ENCODE measurements at regions not wholly inside any gene's neighbourhood (a gene's known extent, or its start where the extent isn't known, plus 50 kb on each side); places are given as distances from the start of the nearest gene placed in this dataset.

- no peaks in the 10 kb centered on the region for H3K9me3 ChIP-seq
- no peak for TF ChIP-seq CTCF (IDR thresholded peaks at IDR 0.05; ENCODE audit: insufficient read depth in 1 of 2, low read depth in 1 of 2, low read length in 1 of 2, severe bottlenecking in 1 of 2, unreplicated experiment in 1 of 2)
- Mint-ChIP-seq H3K4me3 (ENCODE audit: unreplicated experiment) (peak overlapping the region; percentile 53), H3K4me1 (ENCODE audit: low read depth, unreplicated experiment) (peaks cover 21% of the 10 kb centered on the region), H3K9me3 (ENCODE audit: unreplicated experiment) (no peaks in the 10 kb centered on the region), H3K27ac (ENCODE audit: unreplicated experiment) (peak overlapping the region; percentile 64), H3K36me3 (ENCODE audit: insufficient read depth, unreplicated experiment) (no peaks in the 10 kb centered on the region), H3K27me3 (ENCODE audit: insufficient read depth, unreplicated experiment) (no peaks in the 10 kb centered on the region)
- H3K27me3 ChIP-seq (replicated peaks; ENCODE audit: control insufficient read depth, insufficient read depth, low read length), result no peaks in the 10 kb centered on the region
- H3K36me3 ChIP-seq (ENCODE audit: control insufficient read depth, insufficient read depth, low read length), result no peaks in the 10 kb centered on the region; the same call in 1 of the 2 replicates
- CTCF ChIA-PET, result interaction anchor here (0.6 to 0.7 kb wide), 2 partner anchors 73 to 200 kb away, joined by 3 read pairs; no protein-coding TSS in a partner anchor
- peak; percentile 74 to 77 for DNase-seq
- H3K4me3 ChIP-seq (ENCODE audit: low read depth, low read length), result no peak overlapping the region
- H3K4me1 ChIP-seq, result peaks cover 53% of the 10 kb centered on the region
- BruUV-seq (replicated peaks), result no TSS peak
- POLR2A ChIA-PET, result interaction anchor here (0.6 to 1.2 kb wide), 2 partner anchors 16 to 67 kb away, joined by 6 to 7 read pairs; no protein-coding TSS in a partner anchor
- intact Hi-C loops (cut with micrococcal nuclease; ENCODE audit: unreplicated experiment), result loop anchor here (1.0 to 5.0 kb wide), 2 partner anchors 16 to 57 kb away; no protein-coding TSS in a partner anchor
Observed at GRCh38 chr2:128379021-128380015, 60.6 kb upstream of the HS6ST1 start.

- no peak overlapping the region for H3K4me3 Mint-ChIP-seq (ENCODE audit: unreplicated experiment)
- no peak overlapping the region for H3K4me3 ChIP-seq (ENCODE audit: low read depth, low read length)
- TF ChIP-seq CTCF (IDR thresholded peaks at IDR 0.05; ENCODE audit: insufficient read depth in 1 of 2, low read depth in 1 of 2, low read length in 1 of 2, severe bottlenecking in 1 of 2, unreplicated experiment in 1 of 2), result no peak
- intact Hi-C loops (cut with micrococcal nuclease; ENCODE audit: unreplicated experiment), result no loop called here
- no peaks in the 10 kb centered on the region for H3K9me3 Mint-ChIP-seq (ENCODE audit: unreplicated experiment)
- H3K27me3 Mint-ChIP-seq (ENCODE audit: insufficient read depth, unreplicated experiment), result no peaks in the 10 kb centered on the region
- no peaks in the 10 kb centered on the region for H3K36me3 ChIP-seq (ENCODE audit: control insufficient read depth, insufficient read depth, low read length)
- CTCF ChIA-PET, result no interaction called here
- POLR2A ChIA-PET, result no interaction called here
- no peaks in the 10 kb centered on the region for H3K9me3 ChIP-seq
- H3K27me3 ChIP-seq (replicated peaks; ENCODE audit: control insufficient read depth, insufficient read depth, low read length), result no peaks in the 10 kb centered on the region
- peak in 1 of 2 experiments; percentile 25 for DNase-seq
- H3K27ac Mint-ChIP-seq (ENCODE audit: unreplicated experiment), result peak overlapping the region; percentile 59
- H3K4me1 Mint-ChIP-seq (ENCODE audit: low read depth, unreplicated experiment), result peaks cover 21% of the 10 kb centered on the region
- no peaks in the 10 kb centered on the region for H3K36me3 Mint-ChIP-seq (ENCODE audit: insufficient read depth, unreplicated experiment)
- peaks cover 43% of the 10 kb centered on the region for H3K4me1 ChIP-seq
- BruUV-seq (replicated peaks), result no TSS peak
Observed at GRCh38 chr2:128380061-128380889, 61.6 kb upstream of the HS6ST1 start.

All from Caco-2 (cell line).